GM12873 (cell line): ENCODE measurements at regions not wholly inside any gene's neighbourhood (a gene's known extent, or its start where the extent isn't known, plus 50 kb on each side); places are given as distances from the start of the nearest gene placed in this dataset.

ENCODE experiments used
- TF ChIP-seq, protein P1 (sequence below): IDR thresholded peaks from 2 replicates; pipeline ENCODE4 v1.5.1; 2012; ENCODE audit warnings: low read depth, mild to moderate bottlenecking, moderate library complexity, low read length, control low read depth; ENCODE audit not compliant: insufficient read depth; ENCODE audit errors: missing control alignments

GRCh38 chr11:57103899-57104605, 77.7 kb upstream of the LRRC55 start:
- TF ChIP-seq, protein P1, sequence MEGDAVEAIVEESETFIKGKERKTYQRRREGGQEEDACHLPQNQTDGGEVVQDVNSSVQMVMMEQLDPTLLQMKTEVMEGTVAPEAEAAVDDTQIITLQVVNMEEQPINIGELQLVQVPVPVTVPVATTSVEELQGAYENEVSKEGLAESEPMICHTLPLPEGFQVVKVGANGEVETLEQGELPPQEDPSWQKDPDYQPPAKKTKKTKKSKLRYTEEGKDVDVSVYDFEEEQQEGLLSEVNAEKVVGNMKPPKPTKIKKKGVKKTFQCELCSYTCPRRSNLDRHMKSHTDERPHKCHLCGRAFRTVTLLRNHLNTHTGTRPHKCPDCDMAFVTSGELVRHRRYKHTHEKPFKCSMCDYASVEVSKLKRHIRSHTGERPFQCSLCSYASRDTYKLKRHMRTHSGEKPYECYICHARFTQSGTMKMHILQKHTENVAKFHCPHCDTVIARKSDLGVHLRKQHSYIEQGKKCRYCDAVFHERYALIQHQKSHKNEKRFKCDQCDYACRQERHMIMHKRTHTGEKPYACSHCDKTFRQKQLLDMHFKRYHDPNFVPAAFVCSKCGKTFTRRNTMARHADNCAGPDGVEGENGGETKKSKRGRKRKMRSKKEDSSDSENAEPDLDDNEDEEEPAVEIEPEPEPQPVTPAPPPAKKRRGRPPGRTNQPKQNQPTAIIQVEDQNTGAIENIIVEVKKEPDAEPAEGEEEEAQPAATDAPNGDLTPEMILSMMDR = no peak

DNA sequence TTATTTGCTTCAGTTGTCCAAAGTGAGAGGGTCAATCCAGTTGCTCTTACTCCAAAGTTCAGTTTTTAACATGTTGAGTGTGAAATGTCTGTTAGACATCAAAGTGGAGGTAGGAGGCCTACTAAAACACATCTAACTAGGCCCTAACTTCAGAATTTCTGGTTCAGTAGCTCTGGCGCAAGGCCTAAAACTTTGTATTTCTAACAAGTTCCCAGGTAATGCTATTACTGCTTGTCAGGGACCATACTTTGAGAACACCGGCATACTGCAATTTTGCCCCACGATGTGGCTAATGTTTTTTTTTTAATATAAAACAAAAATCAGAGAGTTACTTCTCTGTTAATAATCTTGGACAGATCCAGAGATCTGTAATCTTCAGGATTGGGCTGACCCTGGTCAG, 72.4 kb upstream of the LRRC55 start:
- TF ChIP-seq, protein P1 = no peak

DNA sequence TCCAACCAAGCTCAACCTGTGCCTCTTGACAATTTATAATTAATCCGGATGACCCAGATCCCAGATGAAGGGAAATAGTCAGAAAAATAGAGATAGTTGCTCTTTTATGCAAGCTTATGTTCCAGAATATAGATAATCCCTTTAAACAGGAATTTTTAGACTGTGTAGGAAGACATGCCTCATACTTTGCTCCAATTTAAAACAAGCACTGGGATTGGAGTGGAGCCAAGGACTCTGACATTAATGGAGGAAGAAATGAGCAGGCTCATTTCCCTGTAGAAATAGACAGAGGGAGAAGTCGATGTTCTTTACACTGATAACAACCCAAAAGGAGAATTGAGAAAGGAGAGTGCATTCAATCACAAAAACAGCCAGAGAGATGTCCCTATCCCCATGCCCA, 70.1 kb upstream of the LRRC55 start:
- TF ChIP-seq, protein P1 = no peak

- TF ChIP-seq, protein P1 = peak; percentile 64
Measured at GRCh38 chr11:57116654-57117053, 65.1 kb upstream of the LRRC55 start.

DNA sequence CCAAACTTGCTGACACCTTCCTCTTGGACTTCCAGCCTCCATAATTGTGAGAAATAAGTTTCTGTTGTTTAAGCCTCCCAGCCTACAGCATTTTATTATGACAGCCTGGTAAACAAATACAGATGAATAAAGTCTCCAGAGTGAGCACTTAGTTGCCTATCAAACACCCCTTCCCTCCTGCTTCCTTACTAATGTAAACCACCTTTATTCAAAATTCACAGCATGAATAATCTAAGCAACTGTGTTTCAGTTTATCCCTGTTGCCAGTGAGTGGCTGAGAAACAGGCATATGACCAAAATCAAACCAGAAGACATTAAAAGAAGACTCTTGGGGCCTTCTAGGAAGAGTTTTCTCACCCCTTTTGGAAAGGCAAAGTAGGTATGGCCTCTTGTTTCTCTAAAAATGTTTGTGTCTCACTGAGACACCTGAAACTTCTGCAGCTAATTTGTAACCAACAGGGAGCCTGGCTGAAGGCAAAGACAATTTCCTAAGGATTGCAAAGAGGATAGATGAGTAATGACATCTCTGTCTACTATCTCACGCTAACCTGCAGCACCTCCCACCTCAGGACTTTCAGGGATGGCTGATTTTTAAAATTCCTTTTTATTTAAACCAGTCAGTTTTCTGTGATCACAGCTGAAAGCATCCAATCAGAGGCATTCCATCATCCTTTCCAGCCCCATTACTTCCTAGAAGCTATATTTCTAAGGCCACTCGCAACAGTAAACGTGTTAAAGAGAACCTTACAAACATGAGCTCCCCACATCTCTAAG, 61.4 kb upstream of the LRRC55 start:
- TF ChIP-seq, protein P1 = no peak

- TF ChIP-seq, protein P1 = no peak
Measured at GRCh38 chr11:57121996-57122395, 59.8 kb upstream of the LRRC55 start.

DNA sequence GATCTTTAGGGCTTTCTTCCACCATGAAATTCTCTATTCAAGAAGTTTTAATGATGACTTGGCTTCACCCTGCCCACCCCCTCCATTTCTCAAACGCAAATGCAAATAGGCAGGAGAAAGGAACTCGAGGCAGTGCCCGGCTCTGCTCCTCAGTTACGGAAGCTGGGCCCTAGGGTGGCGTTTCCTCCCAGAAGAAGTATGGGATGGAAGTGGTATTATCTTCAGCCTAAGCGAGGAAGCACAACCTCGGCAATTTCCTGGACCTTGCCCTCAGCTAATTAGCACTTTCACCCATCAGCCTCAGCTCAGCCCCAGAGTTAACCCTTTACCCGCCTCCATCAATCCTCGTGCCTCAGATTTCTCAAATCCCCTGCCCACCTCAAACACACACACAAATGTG, 58.2 kb upstream of the LRRC55 start:
- TF ChIP-seq, protein P1 = no peak
